Mammary epithelial cell (primary cell): ENCODE measurements at regions not wholly inside any gene's neighbourhood (a gene's known extent, or its start where the extent isn't known, plus 50 kb on each side); places are given as distances from the start of the nearest gene placed in this dataset.

Experiments
- CTCF ChIP-seq, 2 donors: IDR thresholded peaks in 1 of 2; conservative IDR thresholded peaks in 1 of 2; 2 replicates each; pipeline ENCODE4 v1.5.1; 2011 to 2012; ENCODE audit warnings: inconsistent platforms in 2 of 2, low read length in 2 of 2, mild to moderate bottlenecking in 2 of 2, control low read depth in 1 of 2, low read depth in 1 of 2; ENCODE audit not compliant: insufficient read depth in 1 of 2; ENCODE audit errors: extremely low read depth in 1 of 2
- EZH2 ChIP-seq: IDR thresholded peaks from 2 replicates; pipeline ENCODE4 v1.6.1; 2012; ENCODE audit warnings: low read length, inconsistent platforms, borderline replicate concordance

GRCh38 chr1:234756066-234756774 is 146.2 kb upstream of the IRF2BP2 start:
- no peak for TF ChIP-seq CTCF (conservative IDR thresholded peaks at IDR 0.05 in 1 of 2, IDR thresholded peaks at IDR 0.05 in 1 of 2; ENCODE audit: extremely low read depth in 1 of 2, insufficient read depth in 1 of 2, low read depth in 1 of 2, low read length in 2 of 2)
- TF ChIP-seq EZH2 = no peak
